HCT116 (cell line): ENCODE measurements at regions not wholly inside any gene's neighbourhood (a gene's known extent, or its start where the extent isn't known, plus 50 kb on each side); places are given as distances from the start of the nearest gene placed in this dataset.

Source experiments
- ATAC-seq: fragments of 200-7000 bp; cut with Tn5 transposase; 2 replicates; pipeline ENCODE4 v1.9.1; 2020; ENCODE audit warnings: mild to moderate bottlenecking, moderate library complexity
- BruUV-seq: library from RNA; stranded (reverse); fragments of 400-500 nt; replicated peaks from 2 replicates; lab custom pipeline; 2021; lab: Mats Ljungman, UMichigan
- CTCF ChIA-PET: fragments of 300-600 bp; sonication (Branson Sonifier 250); formaldehyde crosslinking; loops from one replicate; lab custom pipeline; 2021; ENCODE audit warnings: antibody characterized with exemption; lab: Charles Lee
- POLR2A ChIA-PET: fragments of 300-600, 350-600 bp; sonication (Branson Sonifier 250); formaldehyde crosslinking; loops from one replicate; lab custom pipeline; 2021; ENCODE audit warnings: antibody characterized with exemption; lab: Charles Lee
- RAD21 ChIA-PET, 2 experiments: fragments of 300-600 bp; sonication (Branson Sonifier 250); formaldehyde crosslinking; loops; one replicate each; lab custom pipeline; 2023; ENCODE audit warnings: low total read pairs in 2 of 2; ENCODE audit not compliant: uncharacterized antibody in 2 of 2, unreplicated experiment in 2 of 2, low non-redundant PET in 1 of 2; lab: Charles Lee
- DNase-seq: peaks from one replicate; pipeline ENCODE4 v3.0.0-alpha.2; 2010; ENCODE audit warnings: low read depth, low spot score
- H2AFZ ChIP-seq: fragments of 200-600 bp; shearing (Covaris generic), sonication (generic); 2 replicates; pipeline ENCODE4 v1.6.1; 2017; ENCODE audit warnings: low read depth, mixed run types, mixed read lengths, antibody characterized with exemption, low read length; ENCODE audit not compliant: poor library complexity, severe bottlenecking
- H3K27ac ChIP-seq: 2 replicates; pipeline ENCODE4 v1.5.1; 2012; ENCODE audit warnings: low read depth, low read length
- H3K27me3 ChIP-seq: fragments of 200-600 bp; sonication (generic); 2 replicates; pipeline ENCODE4 v1.6.1; 2016; ENCODE audit warnings: mixed run types, low read length, mixed read lengths; ENCODE audit not compliant: insufficient read depth
- H3K36me3 ChIP-seq, 2 experiments: fragments of 200-500 bp in 1 of 2; fragments of 200-600 bp in 1 of 2; sonication (Bioruptor generic) in 1 of 2; sonication (generic) in 1 of 2; 2 replicates each; pipeline versions ENCODE4 v1.5.1 to v1.6.1; 2014 to 2016; ENCODE audit warnings: low read length in 2 of 2, inconsistent platforms in 1 of 2, mixed read lengths in 1 of 2, mixed run types in 1 of 2; ENCODE audit not compliant: insufficient read depth in 2 of 2, control insufficient read depth in 1 of 2
- H3K4me1 ChIP-seq, 2 experiments: fragments of 200-600 bp in 1 of 2; sonication (generic) in 1 of 2; 2 replicates each; pipeline versions ENCODE4 v1.5.1 to v1.6.1; 2012 to 2017; ENCODE audit warnings: low read length in 2 of 2, inconsistent platforms in 1 of 2, mild to moderate bottlenecking in 1 of 2, mixed read lengths in 1 of 2, mixed run types in 1 of 2, moderate library complexity in 1 of 2; ENCODE audit not compliant: insufficient read depth in 2 of 2, control insufficient read depth in 1 of 2
- H3K4me2 ChIP-seq: fragments of 200-600 bp; sonication (generic); 2 replicates; pipeline ENCODE4 v1.6.1; 2017; ENCODE audit warnings: mixed run types, low read length, mixed read lengths
- H3K4me3 ChIP-seq, 2 experiments: fragments of 200-600 bp in 1 of 2; sonication (generic) in 1 of 2; replicated peaks in 1 of 2; 2 replicates each; pipeline ENCODE4 v1.5.1; 2011 to 2016; ENCODE audit warnings: low read length in 2 of 2, control low read depth in 1 of 2, low read depth in 1 of 2, mild to moderate bottlenecking in 1 of 2, mixed read lengths in 1 of 2, mixed run types in 1 of 2
- H3K79me2 ChIP-seq: fragments of 200-600 bp; sonication (generic); 2 replicates; pipeline ENCODE4 v1.6.1; 2017; ENCODE audit warnings: mild to moderate bottlenecking, mixed run types, low read length, moderate library complexity, mixed read lengths; ENCODE audit not compliant: insufficient read depth
- H3K9ac ChIP-seq: fragments of 200-600 bp; sonication (generic); 2 replicates; pipeline ENCODE4 v1.6.1; 2016; ENCODE audit warnings: low read length, mixed read lengths
- H3K9me2 ChIP-seq: fragments of 200-600 bp; sonication (generic), shearing (Covaris generic); 2 replicates; pipeline ENCODE4 v1.6.1; 2017; ENCODE audit warnings: mixed run types, mild to moderate bottlenecking, moderate library complexity; ENCODE audit not compliant: insufficient read depth
- H3K9me3 ChIP-seq, 2 experiments: fragments of 200-500 bp in 1 of 2; fragments of 200-600 bp in 1 of 2; sonication (Bioruptor generic) in 1 of 2; sonication (generic) in 1 of 2; 2 replicates each; pipeline ENCODE4 v1.6.1; 2014 to 2017; ENCODE audit warnings: low read length in 2 of 2, mixed read lengths in 2 of 2, inconsistent platforms in 1 of 2, low read depth in 1 of 2, mild to moderate bottlenecking in 1 of 2, mixed run types in 1 of 2, moderate library complexity in 1 of 2; ENCODE audit not compliant: control insufficient read depth in 1 of 2, insufficient read depth in 1 of 2
- H4K20me1 ChIP-seq: fragments of 200-600 bp; sonication (generic), shearing (Covaris generic); 2 replicates; pipeline ENCODE4 v1.6.1; 2017; ENCODE audit warnings: mixed run types, mild to moderate bottlenecking, moderate library complexity; ENCODE audit not compliant: insufficient read depth
- ATF3 ChIP-seq: IDR thresholded peaks from 2 replicates; pipeline ENCODE4 v1.6.1; 2012
- CBX3 ChIP-seq: IDR thresholded peaks from 2 replicates; pipeline ENCODE4 v1.6.1; 2012; ENCODE audit warnings: low read depth
- CEBPB ChIP-seq: IDR thresholded peaks from 2 replicates; pipeline ENCODE4 v1.6.1; 2012; ENCODE audit warnings: low read depth
- EGR1 ChIP-seq: IDR thresholded peaks from 2 replicates; pipeline ENCODE4 v1.6.1; 2012; ENCODE audit warnings: low read depth
- ELF1 ChIP-seq: IDR thresholded peaks from 2 replicates; pipeline ENCODE4 v1.6.1; 2012; ENCODE audit warnings: low read depth, borderline replicate concordance
- EZH2 ChIP-seq: fragments of 200-600 bp; sonication (generic); IDR thresholded peaks from 2 replicates; pipeline ENCODE4 v1.6.1; 2017; ENCODE audit warnings: antibody characterized with exemption, mixed run types
- POLR2A ChIP-seq: IDR thresholded peaks from 2 replicates; pipeline ENCODE4 v1.7.0; 2011; ENCODE audit warnings: borderline replicate concordance; ENCODE audit not compliant: insufficient read depth, insufficient read length; ENCODE audit errors: extremely low read depth
- POLR2AphosphoS5 ChIP-seq: IDR thresholded peaks from 2 replicates; pipeline ENCODE4 v1.6.1; 2011; ENCODE audit warnings: mild to moderate bottlenecking, low read depth, low read length, moderate library complexity
- SP1 ChIP-seq: IDR thresholded peaks from 2 replicates; pipeline ENCODE4 v1.6.1; 2012; ENCODE audit warnings: low read depth
- SRF ChIP-seq: IDR thresholded peaks from 2 replicates; pipeline ENCODE4 v1.6.1; 2012; ENCODE audit warnings: low read depth
- TCF7L2 ChIP-seq: IDR thresholded peaks from 2 replicates; pipeline ENCODE4 v1.7.0; 2011; ENCODE audit warnings: borderline replicate concordance, inconsistent platforms; ENCODE audit not compliant: insufficient read depth, insufficient read length; ENCODE audit errors: extremely low read depth
- YY1 ChIP-seq: IDR thresholded peaks from 2 replicates; pipeline ENCODE4 v1.6.1; 2011; ENCODE audit warnings: low read length, low read depth, moderate library complexity, mild to moderate bottlenecking; ENCODE audit not compliant: insufficient replicate concordance; ENCODE audit errors: extremely low read depth
- ZFX ChIP-seq: fragments of 450-650 bp; IDR thresholded peaks from 2 replicates; pipeline ENCODE4 v1.6.1; 2017
- intact Hi-C: fragments of 100-400 bp; cut with micrococcal nuclease; formaldehyde crosslinking; loops from 2 replicates; pipeline ENCODE4 v1.10.0; 2022
- TF ChIP-seq, protein P1 (sequence below): IDR thresholded peaks from 2 replicates; pipeline ENCODE4 v1.6.1; 2011; ENCODE audit warnings: mild to moderate bottlenecking, low read length, moderate library complexity; ENCODE audit not compliant: insufficient replicate concordance; ENCODE audit errors: extremely low read depth
- TF ChIP-seq, protein P2 (sequence below): IDR thresholded peaks from 2 replicates; pipeline ENCODE4 v1.6.1; 2012
- TF ChIP-seq, protein P3 (sequence below), 3 experiments: fragments of 200-600 bp in 1 of 3; sonication (generic) in 1 of 3; IDR thresholded peaks in 2 of 3; conservative IDR thresholded peaks in 1 of 3; 2 replicates each; pipeline ENCODE4 v1.5.1; 2012 to 2017; ENCODE audit warnings: low read depth in 2 of 3, low read length in 2 of 3, antibody characterized with exemption in 1 of 3, borderline replicate concordance in 1 of 3, control low read depth in 1 of 3, mild to moderate bottlenecking in 1 of 3, mixed read lengths in 1 of 3, mixed run types in 1 of 3, moderate library complexity in 1 of 3; ENCODE audit not compliant: insufficient read depth in 1 of 3

GRCh38 chr12:74170645-74171477, 366.8 kb upstream of the ATXN7L3B start:
- TF ChIP-seq YY1 = no peak
- TF ChIP-seq, protein P1, sequence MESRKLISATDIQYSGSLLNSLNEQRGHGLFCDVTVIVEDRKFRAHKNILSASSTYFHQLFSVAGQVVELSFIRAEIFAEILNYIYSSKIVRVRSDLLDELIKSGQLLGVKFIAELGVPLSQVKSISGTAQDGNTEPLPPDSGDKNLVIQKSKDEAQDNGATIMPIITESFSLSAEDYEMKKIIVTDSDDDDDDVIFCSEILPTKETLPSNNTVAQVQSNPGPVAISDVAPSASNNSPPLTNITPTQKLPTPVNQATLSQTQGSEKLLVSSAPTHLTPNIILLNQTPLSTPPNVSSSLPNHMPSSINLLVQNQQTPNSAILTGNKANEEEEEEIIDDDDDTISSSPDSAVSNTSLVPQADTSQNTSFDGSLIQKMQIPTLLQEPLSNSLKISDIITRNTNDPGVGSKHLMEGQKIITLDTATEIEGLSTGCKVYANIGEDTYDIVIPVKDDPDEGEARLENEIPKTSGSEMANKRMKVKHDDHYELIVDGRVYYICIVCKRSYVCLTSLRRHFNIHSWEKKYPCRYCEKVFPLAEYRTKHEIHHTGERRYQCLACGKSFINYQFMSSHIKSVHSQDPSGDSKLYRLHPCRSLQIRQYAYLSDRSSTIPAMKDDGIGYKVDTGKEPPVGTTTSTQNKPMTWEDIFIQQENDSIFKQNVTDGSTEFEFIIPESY = no peak
- no peak for TF ChIP-seq POLR2AphosphoS5
- TF ChIP-seq TCF7L2 = no peak
- no peak for TF ChIP-seq ELF1
- no peak for TF ChIP-seq ATF3
- TF ChIP-seq SRF = no peak
- TF ChIP-seq, protein P2, sequence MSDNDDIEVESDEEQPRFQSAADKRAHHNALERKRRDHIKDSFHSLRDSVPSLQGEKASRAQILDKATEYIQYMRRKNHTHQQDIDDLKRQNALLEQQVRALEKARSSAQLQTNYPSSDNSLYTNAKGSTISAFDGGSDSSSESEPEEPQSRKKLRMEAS = no peak
- TF ChIP-seq EGR1 = no peak
- no peak for TF ChIP-seq SP1
- no peak for TF ChIP-seq POLR2A
- no peak for TF ChIP-seq CBX3
- TF ChIP-seq, protein P3, sequence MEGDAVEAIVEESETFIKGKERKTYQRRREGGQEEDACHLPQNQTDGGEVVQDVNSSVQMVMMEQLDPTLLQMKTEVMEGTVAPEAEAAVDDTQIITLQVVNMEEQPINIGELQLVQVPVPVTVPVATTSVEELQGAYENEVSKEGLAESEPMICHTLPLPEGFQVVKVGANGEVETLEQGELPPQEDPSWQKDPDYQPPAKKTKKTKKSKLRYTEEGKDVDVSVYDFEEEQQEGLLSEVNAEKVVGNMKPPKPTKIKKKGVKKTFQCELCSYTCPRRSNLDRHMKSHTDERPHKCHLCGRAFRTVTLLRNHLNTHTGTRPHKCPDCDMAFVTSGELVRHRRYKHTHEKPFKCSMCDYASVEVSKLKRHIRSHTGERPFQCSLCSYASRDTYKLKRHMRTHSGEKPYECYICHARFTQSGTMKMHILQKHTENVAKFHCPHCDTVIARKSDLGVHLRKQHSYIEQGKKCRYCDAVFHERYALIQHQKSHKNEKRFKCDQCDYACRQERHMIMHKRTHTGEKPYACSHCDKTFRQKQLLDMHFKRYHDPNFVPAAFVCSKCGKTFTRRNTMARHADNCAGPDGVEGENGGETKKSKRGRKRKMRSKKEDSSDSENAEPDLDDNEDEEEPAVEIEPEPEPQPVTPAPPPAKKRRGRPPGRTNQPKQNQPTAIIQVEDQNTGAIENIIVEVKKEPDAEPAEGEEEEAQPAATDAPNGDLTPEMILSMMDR (IDR thresholded peaks at IDR 0.05 in 2 of 3, conservative IDR thresholded peaks at IDR 0.05 in 1 of 3; ENCODE audit: borderline replicate concordance in 1 of 3, insufficient read depth in 1 of 3, low read depth in 2 of 3, low read length in 2 of 3) = no peak
- TF ChIP-seq ZFX = no peak
- no peak for TF ChIP-seq CEBPB
- TF ChIP-seq EZH2 = no peak
- Histone ChIP-seq H3K9ac (no peak overlapping the region), H3K4me3 (no peak overlapping the region), H3K4me2 (no peak overlapping the region), H3K36me3 (no peaks in the 10 kb centered on the region), H3K9me3 (no peaks in the 10 kb centered on the region; a peak in 1 of 4 replicates), H3K79me2 (no peaks in the 10 kb centered on the region), H3K27me3 (no peaks in the 10 kb centered on the region), H3K9me2 (no peaks in the 10 kb centered on the region; the same call in 1 of the 2 replicates), H3K4me1 (no peaks in the 10 kb centered on the region), H4K20me1 (no peaks in the 10 kb centered on the region), H3K27ac (no peak overlapping the region), H2AFZ (no peak overlapping the region)
- no peak for DNase-seq
- POLR2A ChIA-PET = no interaction called here
- intact Hi-C loops = no loop called here
- ATAC-seq = no peak
- CTCF ChIA-PET = no interaction called here
- no TSS peak for BruUV-seq
- RAD21 ChIA-PET = no interaction called here
